Testis (tissue), 2 donors: ENCODE measurements at regions not wholly inside any gene's neighbourhood (a gene's known extent, or its start where the extent isn't known, plus 50 kb on each side); places are given as distances from the start of the nearest gene placed in this dataset.

Experiments
- CTCF ChIP-seq, 3 experiments: fragments of 450-650 bp in 2 of 3; fragments of 200-600 bp in 1 of 3; sonication (generic) in 1 of 3; IDR thresholded peaks; one replicate each; pipeline ENCODE4 v1.5.1; 2016 to 2019; ENCODE audit warnings: antibody characterized with exemption in 3 of 3, mild to moderate bottlenecking in 2 of 3, moderate library complexity in 1 of 3
- POLR2A ChIP-seq: fragments of 450-650 bp; IDR thresholded peaks from one replicate; pipeline ENCODE4 v1.6.1; 2017; ENCODE audit warnings: antibody characterized with exemption, mild to moderate bottlenecking, moderate library complexity

- TF ChIP-seq CTCF (IDR thresholded peaks at IDR 0.05): no peak
- TF ChIP-seq POLR2A: no peak
Measured at GRCh38 chr17:77769762-77770161, 188.7 kb upstream of the TNRC6C start.
